GM12892 (cell line): ENCODE measurements at regions not wholly inside any gene's neighbourhood (a gene's known extent, or its start where the extent isn't known, plus 50 kb on each side); places are given as distances from the start of the nearest gene placed in this dataset.

Source experiments
- POLR2A ChIP-seq: IDR thresholded peaks from 2 replicates; pipeline ENCODE4 v1.6.1; 2011; ENCODE audit warnings: low read depth, low read length, control low read depth
- POLR2AphosphoS5 ChIP-seq: IDR thresholded peaks from 2 replicates; pipeline ENCODE4 v1.6.1; 2011; ENCODE audit warnings: low read depth, low read length, control low read depth

GRCh38 chr20:18988701-18989100 is 175.1 kb downstream of the SCP2D1 start:
- TF ChIP-seq POLR2AphosphoS5 (no peak), POLR2A (no peak)
